ENCODE measurements at regions not wholly inside any gene's neighbourhood (a gene's known extent, or its start where the extent isn't known, plus 50 kb on each side); places are given as distances from the start of the nearest gene placed in this dataset.

DNA sequence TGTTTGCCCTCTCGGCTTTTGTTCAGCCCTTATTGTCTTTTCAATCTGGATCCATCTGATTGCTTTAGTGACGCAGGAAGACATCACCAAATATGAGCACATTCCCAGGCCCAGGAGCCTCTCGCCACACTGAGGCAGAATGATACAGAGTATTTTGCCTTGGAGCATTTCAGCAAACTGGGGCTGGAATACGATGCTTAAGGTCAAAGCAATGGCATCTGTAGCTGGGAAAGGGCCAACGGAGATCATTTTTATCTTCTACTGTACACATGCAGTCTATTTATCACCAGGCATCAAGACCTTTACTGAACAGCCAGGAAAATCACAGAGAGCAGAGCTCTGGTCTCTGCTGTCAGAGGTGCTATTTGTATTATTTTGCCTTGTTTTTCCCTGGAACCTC is 655.3 kb downstream of the RNF144B start:
- DNase-seq: no peak

DNA sequence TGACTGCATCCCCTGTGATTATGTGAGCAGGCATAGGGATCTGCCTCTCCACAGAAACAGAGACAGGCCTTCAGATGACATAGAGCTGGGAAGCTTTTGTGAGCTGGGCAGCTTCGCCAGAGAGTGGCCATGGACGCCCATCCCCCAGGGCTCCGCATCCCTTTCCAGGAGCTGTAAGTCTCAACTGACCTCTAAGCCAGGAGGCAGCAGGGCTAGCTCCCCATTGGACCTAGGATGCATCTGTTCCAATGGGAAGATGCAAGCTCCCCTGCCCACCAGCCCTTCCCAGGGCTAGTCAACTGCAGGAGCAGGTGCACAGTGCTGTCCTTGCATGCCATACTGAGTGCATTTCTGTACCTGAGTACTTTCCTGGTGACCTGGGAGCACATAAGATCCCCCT is 663.6 kb downstream of the RNF144B start:
- DNase-seq: no peak

DNA sequence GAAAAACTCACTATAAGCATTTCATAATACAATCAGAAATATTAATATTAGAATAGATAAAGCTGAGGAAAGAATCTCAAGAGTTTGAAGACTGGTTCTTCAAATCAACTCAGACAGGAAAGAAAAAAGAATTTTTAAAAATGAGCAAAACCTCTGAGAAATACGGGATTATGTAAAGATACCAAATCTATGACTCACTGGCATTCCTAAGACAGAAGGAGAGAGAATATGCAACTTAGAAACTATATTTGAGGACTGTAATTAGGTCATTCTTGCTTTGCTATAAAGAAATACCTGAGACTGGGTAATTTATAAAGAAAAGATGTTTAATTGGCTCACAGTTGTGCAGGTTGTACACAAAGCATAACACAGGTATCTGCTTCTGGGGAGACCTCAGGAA is 665.1 kb downstream of the RNF144B start:
- no peak for DNase-seq

DNA sequence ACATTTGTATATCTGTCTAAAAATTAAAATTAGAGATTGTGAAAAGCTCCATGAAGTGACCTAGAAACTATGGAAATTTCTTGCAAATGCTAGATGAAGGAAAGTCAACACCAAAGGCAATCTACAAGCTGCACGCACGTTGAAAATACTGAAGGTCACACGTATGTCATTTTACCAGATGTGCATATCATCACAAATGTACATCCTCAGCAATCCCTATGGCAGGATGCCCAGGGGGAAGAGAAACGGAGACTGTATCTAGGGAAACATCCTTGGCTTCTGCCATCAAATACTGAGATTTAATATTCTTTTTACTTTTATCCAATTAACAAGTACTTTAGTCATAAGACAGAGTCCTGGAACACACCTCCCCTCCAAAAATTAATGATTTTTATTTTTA is 672.0 kb downstream of the RNF144B start:
- DNase-seq: no peak

DNA sequence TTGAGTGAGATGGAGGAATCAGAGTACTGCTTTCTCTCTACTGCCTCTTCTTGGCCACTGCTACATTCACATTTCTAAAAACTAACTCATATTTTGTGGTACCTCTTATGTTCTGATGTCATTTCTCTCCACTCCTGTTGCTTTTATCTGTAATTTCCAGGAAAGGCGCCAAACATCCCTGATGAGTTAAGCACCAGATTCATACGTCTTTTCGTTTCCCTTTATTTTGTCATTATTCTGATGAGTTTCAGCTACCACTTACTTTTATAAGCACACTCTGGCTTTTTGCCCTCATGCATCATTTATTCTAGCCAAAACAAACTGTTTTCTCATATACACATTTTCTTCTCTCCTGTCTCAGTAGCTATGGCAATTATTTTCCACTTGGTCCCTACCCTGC is 680.0 kb downstream of the RNF144B start:
- DNase-seq: no peak

DNA sequence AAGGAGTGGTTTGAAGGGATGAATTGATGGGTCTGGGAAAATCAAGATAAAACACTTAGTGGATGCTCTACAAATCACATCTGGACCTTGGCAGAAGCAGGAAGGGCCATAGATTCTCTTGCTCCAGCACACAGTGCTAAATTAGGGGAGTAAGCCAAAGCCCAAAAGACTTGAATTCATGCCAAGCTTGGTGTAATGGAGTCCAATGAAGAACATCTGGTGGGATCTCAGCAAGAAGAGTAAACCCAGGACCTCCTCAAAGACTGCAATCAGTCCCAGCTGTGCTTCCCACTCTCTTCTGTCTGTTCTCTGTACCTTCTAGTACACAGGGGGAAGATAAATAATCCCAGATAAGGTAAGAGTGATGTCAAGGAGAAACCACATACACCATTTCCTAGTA is 683.4 kb downstream of the RNF144B start:
- DNase-seq: no peak

DNA sequence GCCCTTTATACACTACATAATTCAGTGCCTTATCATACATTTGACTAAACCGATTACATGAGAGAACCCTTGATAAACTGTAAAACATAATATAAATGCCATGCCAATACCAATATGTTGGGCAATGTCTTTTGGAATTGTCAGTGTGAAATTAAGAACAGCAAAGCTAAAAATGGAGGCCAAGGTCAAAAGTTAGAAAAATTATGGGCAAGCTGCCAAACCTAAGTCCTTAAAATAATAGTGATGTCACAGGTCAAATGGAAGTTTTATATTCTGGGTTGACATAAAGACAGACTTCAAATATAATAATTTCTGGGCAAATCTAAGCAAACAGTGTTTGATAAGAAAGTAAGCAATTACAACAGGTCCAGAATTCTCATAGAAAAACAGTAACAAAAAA is 696.7 kb downstream of the RNF144B start:
- DNase-seq: no peak

DNA sequence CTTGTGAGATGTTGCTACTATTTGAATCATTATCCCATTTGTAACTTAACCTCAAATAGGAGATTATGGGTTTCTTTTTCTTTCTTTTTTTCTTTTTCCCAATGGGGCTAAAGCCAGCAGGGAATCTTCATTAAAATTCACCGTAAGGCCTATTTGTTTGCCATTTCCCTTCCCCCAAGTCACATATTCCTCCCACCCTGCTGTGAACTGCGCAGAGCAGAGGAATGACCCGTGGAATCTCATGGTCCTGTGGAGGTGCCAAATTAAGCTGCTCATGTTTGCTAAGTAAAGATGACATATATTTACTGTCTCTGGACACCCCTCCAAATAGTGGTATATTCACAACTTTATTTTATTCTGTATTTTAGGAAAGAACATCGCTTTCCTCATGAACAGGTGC is 699.3 kb downstream of the RNF144B start:
- no peak for DNase-seq

DNA sequence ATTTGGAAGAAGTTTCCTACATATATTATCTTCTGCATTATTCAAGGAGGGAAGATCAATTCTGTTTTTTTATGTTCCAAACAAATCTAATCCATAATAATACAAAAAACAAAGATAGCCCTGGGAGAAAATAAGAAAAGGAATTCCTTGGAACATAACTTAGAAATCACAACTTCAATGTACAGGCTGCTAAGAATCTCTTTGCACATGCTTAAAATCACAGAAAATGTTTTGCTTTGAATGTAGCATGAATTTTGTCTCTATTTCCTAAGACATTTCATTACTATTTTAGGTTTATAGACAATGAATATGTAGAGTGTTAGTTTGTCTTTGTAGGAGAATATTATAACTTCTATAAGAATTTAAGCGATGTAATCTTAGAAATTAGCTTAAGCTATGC is 700.1 kb downstream of the RNF144B start:
- DNase-seq: no peak

DNA sequence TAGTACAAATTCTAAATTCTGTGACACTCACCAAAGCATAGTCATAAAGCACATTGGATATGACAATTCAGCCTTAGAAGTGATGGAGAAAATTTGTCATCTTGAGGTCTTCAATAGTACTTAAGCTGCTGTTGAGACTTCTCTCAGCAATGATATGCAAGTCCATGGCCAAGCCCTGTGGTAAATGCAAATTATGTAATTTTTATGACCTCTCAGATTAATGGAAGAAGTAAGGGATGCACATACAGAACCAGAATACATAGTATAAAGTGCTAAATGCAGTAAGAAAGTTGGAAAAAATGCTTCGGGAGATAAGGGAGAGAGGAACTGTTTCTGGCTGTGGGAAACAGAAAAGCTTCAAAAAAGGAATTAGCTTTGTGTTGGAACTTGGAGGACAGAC is 700.7 kb downstream of the RNF144B start:
- no peak for DNase-seq

DNA sequence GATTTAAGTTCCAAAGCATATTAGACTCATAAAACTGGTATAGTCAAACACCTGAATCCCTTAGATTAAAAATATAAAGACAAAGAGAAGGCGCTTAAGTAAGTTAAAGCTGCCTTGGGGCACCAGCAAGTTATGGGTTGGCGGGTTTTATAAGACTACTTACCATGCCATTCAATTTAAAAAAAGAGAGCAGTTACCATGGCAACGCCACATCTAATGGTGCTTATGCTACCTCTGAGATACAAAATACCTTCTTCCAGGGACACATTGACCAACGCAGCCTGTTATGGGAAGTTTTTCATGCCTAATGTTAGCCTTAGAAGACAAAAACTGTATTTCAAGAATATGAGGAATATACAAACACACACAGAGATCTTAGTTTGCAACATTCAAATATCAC is 713.6 kb downstream of the RNF144B start:
- DNase-seq: no peak

DNA sequence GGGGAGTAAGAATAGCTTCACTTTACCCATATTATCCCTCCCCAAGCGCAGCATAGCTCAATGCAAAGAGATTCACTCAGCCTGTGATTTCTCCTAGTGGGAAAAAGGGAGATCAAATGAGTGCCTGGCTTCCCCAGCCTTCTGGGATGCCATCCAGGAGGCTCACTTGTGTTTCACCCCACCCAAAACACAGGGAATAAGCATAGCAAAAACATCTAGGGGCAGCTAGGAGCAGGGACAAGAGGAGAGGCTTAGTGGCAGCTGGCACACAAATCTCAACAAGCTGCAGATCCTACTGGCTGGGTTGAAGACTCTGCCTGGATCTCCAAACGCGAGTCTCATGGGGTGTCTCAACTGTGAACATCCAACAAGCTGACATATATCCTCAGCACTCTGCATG is 715.8 kb downstream of the RNF144B start:
- no peak for DNase-seq

DNA sequence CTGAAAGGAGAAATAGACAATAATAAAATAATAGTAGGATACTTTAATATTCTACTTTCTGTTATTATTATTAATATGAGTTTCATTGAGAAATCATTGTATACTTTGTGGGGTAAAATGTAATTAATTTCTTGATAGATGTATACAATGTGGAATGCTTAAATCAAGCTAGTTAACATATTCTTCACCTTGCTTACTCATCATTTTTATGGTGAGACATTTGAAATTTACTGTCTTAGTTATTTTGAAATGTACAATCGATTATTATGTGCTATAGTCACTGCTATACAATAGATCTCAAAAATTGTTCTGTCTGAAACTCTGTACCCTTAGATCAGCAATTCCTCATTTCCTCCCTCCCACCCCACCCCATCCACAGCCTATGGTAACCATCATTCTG is 720.3 kb downstream of the RNF144B start:
- DNase-seq: no peak

DNA sequence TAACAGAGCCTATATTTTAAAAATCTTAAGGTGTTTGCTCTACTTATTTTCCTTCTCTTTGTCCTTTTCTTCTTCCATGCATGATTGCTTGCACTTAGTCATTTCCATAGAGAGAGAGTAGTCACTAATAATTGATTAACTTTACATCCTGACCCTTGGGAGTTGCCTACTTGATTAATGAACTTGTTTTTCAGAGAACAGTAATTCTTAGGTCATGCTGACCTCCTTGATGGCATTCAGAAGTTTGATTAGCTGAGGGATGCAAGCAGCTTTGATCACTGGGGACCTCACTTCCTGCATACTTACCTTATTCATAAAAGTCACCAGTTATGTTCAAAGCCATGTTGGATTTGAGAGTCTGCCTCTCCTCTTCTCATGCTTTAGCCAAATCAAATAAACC is 715.6 kb upstream of the ID4 start:
- no peak for DNase-seq

DNA sequence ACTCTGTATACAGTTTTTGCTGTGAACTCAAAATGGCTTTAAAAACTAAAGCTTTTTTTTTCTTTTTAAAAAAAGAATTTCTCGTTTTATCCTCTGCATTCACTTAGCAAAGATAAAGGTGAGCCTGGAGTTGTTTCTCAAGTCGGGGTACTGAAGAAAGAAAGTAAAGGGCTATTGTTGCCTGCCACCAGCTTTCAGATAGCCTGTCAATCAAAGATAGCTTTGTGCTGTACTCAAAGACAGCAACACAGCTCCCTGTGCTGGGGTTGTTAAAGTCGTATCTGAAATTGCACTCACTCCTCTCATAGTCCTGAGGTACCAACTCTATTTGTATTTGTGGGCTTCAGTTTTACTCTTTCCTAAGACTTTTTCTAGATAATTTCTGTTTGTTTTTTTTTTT is 710.1 kb upstream of the ID4 start:
- no peak for DNase-seq

DNA sequence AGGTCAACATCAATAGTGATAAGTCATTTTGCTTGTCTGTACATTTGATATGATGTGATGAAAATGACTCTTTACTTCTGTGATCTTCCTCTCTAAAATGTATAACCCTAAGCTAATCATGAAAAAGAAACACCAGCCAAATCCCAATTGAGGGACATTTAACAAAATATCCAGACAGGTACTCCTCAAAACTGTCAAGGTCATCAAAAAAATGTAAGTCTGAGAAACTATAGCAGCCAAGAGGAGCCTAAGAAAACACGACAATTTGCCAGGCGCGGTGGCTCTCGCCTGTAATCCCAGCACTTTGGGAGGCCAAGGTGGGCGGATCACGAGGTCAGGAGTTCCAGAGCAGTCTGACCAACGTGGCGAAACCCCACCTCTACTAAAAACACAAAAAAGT is 708.5 kb upstream of the ID4 start:
- DNase-seq: no peak

DNA sequence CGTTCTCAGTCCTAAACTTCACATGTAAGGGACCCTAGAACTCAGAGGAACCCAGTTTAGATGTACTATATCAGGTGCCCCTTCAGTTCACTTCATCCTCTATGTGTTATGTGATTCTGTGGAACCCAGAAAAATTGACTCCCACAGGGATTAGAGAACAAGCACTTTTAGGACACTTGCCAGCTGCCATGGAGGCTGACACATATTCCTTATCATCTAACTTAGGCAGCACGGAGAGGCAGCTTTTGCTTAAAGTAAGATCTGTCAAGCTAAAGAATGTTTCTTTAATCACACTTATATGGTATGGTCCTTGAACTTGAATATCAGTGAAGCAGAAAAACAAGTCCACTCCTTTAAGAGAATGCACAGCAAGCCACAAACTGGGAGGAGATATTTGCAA is 701.5 kb upstream of the ID4 start:
- no peak for DNase-seq

DNA sequence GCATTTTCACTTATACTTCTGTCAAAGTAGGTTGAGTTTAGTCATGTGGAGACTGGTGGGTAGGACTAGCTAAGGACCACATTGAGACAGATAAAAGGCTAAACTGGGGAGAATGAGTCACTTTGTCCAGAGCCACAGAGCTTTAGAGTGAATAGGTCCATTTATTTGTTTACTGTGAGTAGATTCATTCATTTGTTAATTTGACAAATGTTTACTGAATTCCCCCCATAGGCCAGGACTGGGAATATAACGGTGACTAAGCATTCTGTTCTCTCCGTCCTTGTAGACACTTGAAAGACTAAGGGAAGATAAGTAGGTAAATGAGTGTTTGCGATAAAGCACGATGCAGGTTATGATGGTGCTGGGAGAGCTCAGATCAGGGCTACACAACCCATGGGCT is 699.7 kb upstream of the ID4 start:
- DNase-seq: no peak

DNA sequence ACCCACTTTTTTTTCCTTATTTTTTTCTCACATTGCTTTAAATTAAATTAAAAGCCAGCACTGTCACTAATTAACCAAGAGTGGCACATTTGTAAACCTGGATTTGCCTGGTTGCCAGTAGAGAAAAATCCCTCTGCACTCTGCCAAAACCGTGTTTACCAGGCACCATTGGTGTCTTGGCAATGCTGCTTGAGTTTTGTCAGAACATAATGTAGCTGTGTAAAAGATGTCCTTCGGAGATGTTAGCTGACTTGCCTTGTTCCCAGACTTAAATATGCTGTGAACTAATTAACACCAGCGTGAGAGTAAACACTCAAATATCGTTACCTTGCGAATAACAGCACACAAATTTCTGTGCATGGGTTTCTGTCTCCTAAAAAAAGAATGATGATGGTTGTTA is 694.9 kb upstream of the ID4 start:
- no peak for DNase-seq

DNA sequence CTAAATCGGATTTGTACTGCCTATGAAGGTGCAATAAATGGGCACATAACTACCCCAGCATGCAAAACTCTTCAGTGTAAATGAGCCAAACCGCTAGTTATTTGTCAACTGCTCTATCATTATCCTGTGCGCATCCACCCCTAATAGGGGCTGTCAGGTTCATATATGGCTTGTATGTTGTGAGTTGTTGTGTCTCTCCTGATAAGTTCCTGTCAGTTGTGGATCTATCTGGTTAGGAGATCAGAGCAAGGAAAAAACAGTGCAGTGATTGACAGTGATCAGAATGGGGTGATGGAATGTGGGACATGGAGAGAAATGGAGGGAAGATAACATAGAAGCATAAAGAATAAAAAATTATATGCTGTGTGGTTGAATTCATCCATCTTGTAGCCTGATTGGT is 686.9 kb upstream of the ID4 start:
- no peak for DNase-seq

DNA sequence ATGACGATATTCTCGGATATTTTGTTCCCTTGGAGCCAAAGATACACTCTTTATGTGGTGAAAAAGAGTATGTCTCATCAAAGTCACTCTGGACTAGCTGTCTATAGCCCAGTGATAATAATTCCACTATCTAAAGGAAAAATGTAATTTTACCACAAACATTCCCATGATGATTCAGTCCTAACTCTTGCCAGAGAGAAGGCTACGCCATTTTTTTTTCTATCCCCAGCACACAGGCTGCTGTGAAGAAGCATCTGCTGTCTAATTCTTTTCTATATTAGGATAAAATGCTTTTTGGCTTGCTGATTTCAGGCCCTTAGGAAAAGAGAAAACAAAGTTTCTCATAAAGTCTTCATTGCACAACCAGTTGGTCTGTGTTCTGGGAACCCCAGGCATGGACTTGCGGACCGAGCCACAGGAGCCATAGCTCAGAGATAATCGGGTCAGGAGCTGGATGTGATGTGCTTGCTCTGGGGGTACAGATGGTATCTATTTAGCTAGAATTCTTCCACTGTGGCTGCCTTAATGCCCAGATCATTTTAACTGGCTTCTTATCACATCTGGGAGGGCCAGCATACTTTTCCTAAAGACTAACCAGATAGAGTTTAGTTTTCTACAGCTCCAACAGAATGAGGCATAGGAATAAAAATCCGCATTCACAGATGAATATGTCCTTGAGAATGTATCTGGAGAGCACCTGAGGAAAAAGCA is 683.7 kb upstream of the ID4 start:
- no peak for DNase-seq

DNA sequence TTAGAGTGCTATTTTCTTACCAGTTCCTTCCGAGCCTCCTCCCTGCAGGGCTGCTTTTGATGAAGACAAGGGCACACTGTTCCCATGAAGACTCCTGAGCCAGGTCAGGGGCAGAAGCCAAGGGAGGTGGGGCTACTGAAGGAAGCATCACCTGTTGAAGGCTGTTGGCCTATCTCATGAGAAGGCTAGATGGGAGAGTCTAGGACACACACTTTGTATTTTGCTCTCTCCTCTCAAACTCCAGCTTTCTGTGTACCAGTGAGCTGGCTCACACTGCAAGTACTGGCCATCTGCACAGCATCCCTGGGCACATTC is 683.2 kb upstream of the ID4 start:
- DNase-seq: no peak

DNA sequence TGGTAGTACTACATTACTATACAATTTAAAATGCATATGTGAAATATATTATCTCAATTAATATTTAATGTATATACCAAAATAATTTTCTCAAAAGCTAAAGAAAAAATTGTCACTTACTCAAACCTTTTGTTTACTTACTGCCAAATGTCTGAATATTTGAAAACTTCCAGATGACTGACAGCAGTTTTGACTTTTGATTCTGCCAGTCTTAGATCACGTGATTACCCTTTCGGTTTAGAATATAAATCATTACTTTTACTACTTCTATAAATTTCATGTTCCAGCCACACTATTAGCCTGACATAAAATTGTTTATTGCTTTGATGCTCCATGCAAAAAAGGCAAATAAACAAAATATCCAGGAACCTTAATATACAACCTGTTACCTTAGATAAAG is 680.7 kb upstream of the ID4 start:
- DNase-seq: no peak

DNA sequence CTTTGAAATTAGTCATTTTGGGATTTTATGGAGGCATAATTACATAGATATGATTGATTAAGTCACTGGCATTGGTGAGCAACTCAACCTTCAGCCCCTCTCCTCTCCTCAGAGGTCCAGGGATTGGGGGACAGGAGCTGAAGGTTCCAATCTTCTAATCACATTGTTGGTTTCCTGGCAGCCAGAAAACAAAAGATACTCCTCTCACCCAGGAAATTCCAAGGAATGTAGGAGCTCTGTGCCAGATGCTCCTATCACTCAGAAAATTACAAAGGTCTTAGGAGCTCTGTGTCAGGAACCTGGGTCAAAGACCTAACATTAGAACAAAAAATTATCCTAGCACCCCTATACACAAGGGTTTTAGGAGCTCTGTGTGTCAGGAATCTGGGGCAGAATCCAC is 679.7 kb upstream of the ID4 start:
- DNase-seq: no peak

DNA sequence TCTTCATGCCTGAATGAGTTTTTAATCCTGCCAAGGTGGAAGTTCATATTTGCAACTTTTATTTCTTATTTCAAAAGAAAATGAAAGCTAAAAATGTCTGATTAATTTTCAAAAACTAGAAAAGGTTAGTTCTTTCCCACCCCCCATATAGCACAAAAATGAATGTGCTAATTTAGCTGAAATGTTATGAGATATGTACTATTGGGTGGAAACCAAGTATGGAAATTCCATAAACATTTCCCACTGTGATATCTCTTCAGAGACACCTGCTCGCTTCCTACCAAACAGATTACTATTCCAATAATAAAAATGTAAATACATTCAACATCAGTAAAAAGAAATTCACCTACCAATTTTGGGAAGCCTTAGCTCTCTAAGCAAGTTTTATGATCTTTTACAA is 678.6 kb upstream of the ID4 start:
- no peak for DNase-seq

DNA sequence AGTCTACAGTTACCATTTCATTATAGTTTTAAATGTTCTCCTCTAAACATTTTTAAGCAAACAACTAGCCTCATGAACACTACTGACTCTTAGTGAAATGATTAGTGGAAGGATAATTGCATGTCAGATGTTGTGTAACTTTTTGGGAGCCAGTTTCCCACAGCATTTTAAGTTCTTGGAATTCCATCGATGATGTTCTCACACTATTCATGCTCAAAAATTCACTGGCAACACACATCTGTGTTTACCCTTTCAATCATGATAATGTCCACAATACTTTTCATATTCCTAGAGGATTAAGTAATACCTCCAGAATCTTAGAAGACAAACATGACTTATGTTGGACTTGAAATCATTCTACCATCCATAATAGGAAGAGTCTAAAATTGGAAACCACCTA is 678.1 kb upstream of the ID4 start:
- no peak for DNase-seq

Data from SHP77 treated with DMSO at 0.1 percent for 48 hours (cell line).